ENCODE measurements at regions not wholly inside any gene's neighbourhood (a gene's known extent, or its start where the extent isn't known, plus 50 kb on each side); places are given as distances from the start of the nearest gene placed in this dataset.
A peak's percentile ranks its signal among the peaks of the same experiment; 100 is the strongest.

GRCh38 chr10:21334891-21335696 is 190.4 kb downstream of the SKIDA1 start:
- no peak for TF ChIP-seq CTCF (conservative IDR thresholded peaks at IDR 0.05)
- Histone ChIP-seq H3K4me1 (replicated peaks; ENCODE audit: insufficient read depth) (peaks cover 47% of the 10 kb centered on the region), H3K27ac (peak overlapping the region; percentile 92), H4K20me1 (ENCODE audit: insufficient read depth) (no peaks in the 10 kb centered on the region), H2AFZ (no peak overlapping the region), H3F3A (ENCODE audit: insufficient read depth, low read depth) (peaks cover 28% of the 10 kb centered on the region), H3K4me2 (peak overlapping the region; percentile 60), H3K27me3 (ENCODE audit: insufficient read depth, low read depth) (no peaks in the 10 kb centered on the region), H3K36me3 (ENCODE audit: low read depth) (no peaks in the 10 kb centered on the region), H3K4me3 (no peak overlapping the region), H3K79me2 (ENCODE audit: low read depth) (no peaks in the 10 kb centered on the region), H3K9me3 (ENCODE audit: insufficient read depth, low read depth) (no peaks in the 10 kb centered on the region), H3K9me2 (ENCODE audit: insufficient read depth) (no peaks in the 10 kb centered on the region)
- DNase-seq: peak; percentile 88 to 89
- intact Hi-C loops (cut with micrococcal nuclease; ENCODE audit: unreplicated experiment): loop anchor here (1.0 to 2.0 kb wide), 2 partner anchors 29 to 250 kb away; no protein-coding TSS in a partner anchor
- ChIA-PET CTCF (interaction anchor here (0.5 to 1.0 kb wide), 4 partner anchors 26 to 161 kb away, joined by 3 to 12 read pairs (median 4); no protein-coding TSS in a partner anchor), POLR2A (ENCODE audit: unreplicated experiment) (interaction anchor here (0.5 to 0.9 kb wide), 11 partner anchors 28 to 344 kb away, joined by 4 to 35 read pairs (median 6); no protein-coding TSS in a partner anchor)
- no TSS peak for BruUV-seq (replicated peaks)

- Histone ChIP-seq H3K9me3 (ENCODE audit: insufficient read depth, low read depth) (no peaks in the 10 kb centered on the region), H3K27me3 (ENCODE audit: insufficient read depth, low read depth) (no peaks in the 10 kb centered on the region), H3K4me2 (no peak overlapping the region), H4K20me1 (ENCODE audit: insufficient read depth) (no peaks in the 10 kb centered on the region), H3K79me2 (ENCODE audit: low read depth) (no peaks in the 10 kb centered on the region), H2AFZ (no peak overlapping the region), H3F3A (ENCODE audit: insufficient read depth, low read depth) (peaks cover 24% of the 10 kb centered on the region), H3K27ac (no peak overlapping the region), H3K4me3 (no peak overlapping the region), H3K4me1 (replicated peaks; ENCODE audit: insufficient read depth) (peaks cover 35% of the 10 kb centered on the region), H3K36me3 (ENCODE audit: low read depth) (no peaks in the 10 kb centered on the region), H3K9me2 (ENCODE audit: insufficient read depth) (no peaks in the 10 kb centered on the region)
- no TSS peak for BruUV-seq (replicated peaks)
- POLR2A ChIA-PET (ENCODE audit: unreplicated experiment): no interaction called here
- TF ChIP-seq CTCF (conservative IDR thresholded peaks at IDR 0.05) (no peak), EZH2 (IDR thresholded peaks at IDR 0.05; ENCODE audit: low read depth) (no peak)
- intact Hi-C loops (cut with micrococcal nuclease; ENCODE audit: unreplicated experiment): no loop called here
- no peak for DNase-seq
- CTCF ChIA-PET: interaction anchor here (0.7 kb wide), 2 partner anchors 14 to 166 kb away, joined by 3 to 6 read pairs; no protein-coding TSS in a partner anchor
Observed at GRCh38 chr10:21330628-21331020, 194.9 kb downstream of the SKIDA1 start.

- Histone ChIP-seq H3K79me2 (ENCODE audit: low read depth) (no peaks in the 10 kb centered on the region), H3K27ac (0 out of 2 replicates have a peak overlapping the region, but pooled peaks have one; percentile 17), H3K36me3 (ENCODE audit: low read depth) (no peaks in the 10 kb centered on the region), H2AFZ (no peak overlapping the region), H4K20me1 (ENCODE audit: insufficient read depth) (no peaks in the 10 kb centered on the region), H3K9me3 (ENCODE audit: insufficient read depth, low read depth) (no peaks in the 10 kb centered on the region), H3K4me2 (0 out of 2 replicates have a peak overlapping the region, but pooled peaks have one; percentile 16), H3K4me3 (no peak overlapping the region), H3K9me2 (ENCODE audit: insufficient read depth) (no peaks in the 10 kb centered on the region), H3F3A (ENCODE audit: insufficient read depth, low read depth) (peaks cover 19% of the 10 kb centered on the region), H3K4me1 (replicated peaks; ENCODE audit: insufficient read depth) (peaks cover 30% of the 10 kb centered on the region), H3K27me3 (ENCODE audit: insufficient read depth, low read depth) (no peaks in the 10 kb centered on the region)
- BruUV-seq (replicated peaks): no TSS peak
- ChIA-PET CTCF (interaction anchor here (0.5 to 0.7 kb wide), 5 partner anchors 14 to 235 kb away, joined by 3 to 6 read pairs (median 3); no protein-coding TSS in a partner anchor), POLR2A (ENCODE audit: unreplicated experiment) (no interaction called here)
- TF ChIP-seq EZH2 (IDR thresholded peaks at IDR 0.05; ENCODE audit: low read depth): no peak
- TF ChIP-seq CTCF (conservative IDR thresholded peaks at IDR 0.05): no peak
- peak; percentile 45 to 75 for DNase-seq
- intact Hi-C loops (cut with micrococcal nuclease; ENCODE audit: unreplicated experiment): no loop called here
Observed at GRCh38 chr10:21329995-21330627, 195.4 kb downstream of the SKIDA1 start.
